IMR-90 (cell line): ENCODE measurements at regions not wholly inside any gene's neighbourhood (a gene's known extent, or its start where the extent isn't known, plus 50 kb on each side); places are given as distances from the start of the nearest gene placed in this dataset.

Experiments used
- ATAC-seq: fragments of 200-7000 bp; cut with Tn5 transposase; 2 replicates; pipeline ENCODE4 v1.9.1; 2020; ENCODE audit warnings: low read depth, mild to moderate bottlenecking, moderate library complexity
- BruUV-seq: library from RNA; stranded (reverse); fragments of 400-500 nt; replicated peaks from 2 replicates; lab custom pipeline; 2021; lab: Mats Ljungman, UMichigan
- CTCF ChIA-PET: fragments of 300-600 bp; formaldehyde crosslinking; extraction: SDS; loops from one replicate; lab custom pipeline; 2021; ENCODE audit warnings: antibody characterized with exemption; lab: Yijun Ruan, JAX
- POLR2A ChIA-PET: fragments of 300-600 bp; sonication (Branson Sonifier 250); formaldehyde crosslinking; loops from one replicate; lab custom pipeline; 2022; ENCODE audit warnings: antibody characterized with exemption; ENCODE audit not compliant: unreplicated experiment; lab: Charles Lee
- DNase-seq: peaks from one replicate; pipeline ENCODE4 v3.0.0; 2013
- H2AFZ ChIP-seq: replicated peaks from 2 replicates; pipeline ENCODE3; 2013; ENCODE audit warnings: low read length, mild to moderate bottlenecking; ENCODE audit not compliant: poor library complexity
- H2AK5ac ChIP-seq: 2 replicates; pipeline ENCODE4 v1.6.1; 2013; ENCODE audit warnings: low read depth, low read length, inconsistent platforms
- H2AK9ac ChIP-seq: replicated peaks from 2 replicates; pipeline ENCODE3; 2013; ENCODE audit warnings: mild to moderate bottlenecking, low read depth, low read length, moderate library complexity; ENCODE audit not compliant: poor library complexity
- H2BK120ac ChIP-seq: 2 replicates; pipeline ENCODE4 v1.6.1; 2013; ENCODE audit warnings: low read depth, low read length, inconsistent platforms
- H2BK15ac ChIP-seq: 3 replicates; pipeline ENCODE4 v1.6.1; 2013; ENCODE audit warnings: low read depth, low read length, inconsistent platforms
- H2BK20ac ChIP-seq: 2 replicates; pipeline ENCODE4 v1.6.1; 2013; ENCODE audit warnings: low read depth, mild to moderate bottlenecking, inconsistent platforms, low read length, moderate library complexity
- H2BK5ac ChIP-seq: 2 replicates; pipeline ENCODE4 v1.6.1; 2013; ENCODE audit warnings: mild to moderate bottlenecking, low read depth, low read length, inconsistent platforms; ENCODE audit not compliant: poor library complexity, severe bottlenecking
- H3K14ac ChIP-seq: replicated peaks from 2 replicates; pipeline ENCODE4 v1.6.1; 2013; ENCODE audit warnings: low read depth, low read length, inconsistent platforms
- H3K18ac ChIP-seq: 2 replicates; pipeline ENCODE4 v1.6.1; 2013; ENCODE audit warnings: low read depth, low read length, control low read depth
- H3K23ac ChIP-seq: 2 replicates; pipeline ENCODE4 v1.6.1; 2013; ENCODE audit warnings: low read depth, low read length, inconsistent platforms
- H3K27ac ChIP-seq: 2 replicates; pipeline ENCODE4 v1.5.1; 2013; ENCODE audit warnings: mild to moderate bottlenecking, control low read depth, low read length; ENCODE audit not compliant: insufficient read depth
- H3K27me3 ChIP-seq: 2 replicates; pipeline ENCODE4 v1.6.1; 2013; ENCODE audit warnings: low read length; ENCODE audit not compliant: control insufficient read depth, insufficient read depth
- H3K36me3 ChIP-seq: 2 replicates; pipeline ENCODE4 v1.6.1; 2013; ENCODE audit warnings: low read length, mixed read lengths; ENCODE audit not compliant: control insufficient read depth, insufficient read depth
- H3K4ac ChIP-seq: 2 replicates; pipeline ENCODE4 v1.6.1; 2013; ENCODE audit warnings: low read depth, low read length, inconsistent platforms
- H3K4me1 ChIP-seq: 2 replicates; pipeline ENCODE4 v1.6.1; 2013; ENCODE audit warnings: low read length, mixed read lengths; ENCODE audit not compliant: control insufficient read depth, insufficient read depth
- H3K4me2 ChIP-seq: 2 replicates; pipeline ENCODE4 v1.6.1; 2013; ENCODE audit warnings: low read depth, mild to moderate bottlenecking, control low read depth, low read length, moderate library complexity
- H3K4me3 ChIP-seq: 2 replicates; pipeline ENCODE4 v1.5.1; 2013; ENCODE audit warnings: low read depth, mild to moderate bottlenecking, control low read depth, low read length, moderate library complexity; ENCODE audit not compliant: insufficient read depth
- H3K56ac ChIP-seq: 2 replicates; pipeline ENCODE4 v1.6.1; 2013; ENCODE audit warnings: low read length, inconsistent platforms; ENCODE audit not compliant: insufficient read depth; ENCODE audit errors: extremely low read depth
- H3K79me1 ChIP-seq, 2 experiments: 2 replicates each; pipeline ENCODE4 v1.6.1; 2013; ENCODE audit warnings: low read length in 2 of 2, inconsistent platforms in 1 of 2, low read depth in 1 of 2
- H3K9ac ChIP-seq: 2 replicates; pipeline ENCODE4 v1.6.1; 2013; ENCODE audit warnings: low read depth, low read length, control low read depth
- H3K9me1 ChIP-seq: 2 replicates; pipeline ENCODE4 v1.6.1; 2013; ENCODE audit warnings: low read length, inconsistent platforms; ENCODE audit not compliant: insufficient read depth
- H3K9me3 ChIP-seq: 2 replicates; pipeline ENCODE4 v1.6.1; 2013; ENCODE audit warnings: low read length; ENCODE audit not compliant: control insufficient read depth, insufficient read depth
- H4K20me1 ChIP-seq: 2 replicates; pipeline ENCODE4 v1.6.1; 2013; ENCODE audit warnings: low read length, inconsistent platforms; ENCODE audit not compliant: insufficient read depth
- H4K5ac ChIP-seq: 2 replicates; pipeline ENCODE4 v1.6.1; 2013; ENCODE audit warnings: mild to moderate bottlenecking, low read depth, low read length, control low read depth
- H4K8ac ChIP-seq, 2 experiments: 2 replicates each; pipeline ENCODE4 v1.6.1; 2013; ENCODE audit warnings: low read depth in 2 of 2, low read length in 2 of 2, control low read depth in 1 of 2, inconsistent platforms in 1 of 2
- H4K91ac ChIP-seq: 2 replicates; pipeline ENCODE4 v1.6.1; 2013; ENCODE audit warnings: low read depth, low read length, inconsistent platforms; ENCODE audit not compliant: insufficient read depth
- CEBPB ChIP-seq: IDR thresholded peaks from 2 replicates; pipeline ENCODE4 v1.6.1; 2012; ENCODE audit warnings: low read depth, low read length, improper control_type of control experiment
- CTCF ChIP-seq: conservative IDR thresholded peaks from 2 replicates; pipeline ENCODE4 v1.5.1; 2012; ENCODE audit warnings: mild to moderate bottlenecking, low read depth, low read length, improper control_type of control experiment
- FOS ChIP-seq: fragments of 150-350 bp; IDR thresholded peaks from 2 replicates; pipeline ENCODE4 v1.6.1; 2016; ENCODE audit warnings: low read depth, low read length
- MAZ ChIP-seq: IDR thresholded peaks from 2 replicates; pipeline ENCODE4 v1.6.1; 2012; ENCODE audit warnings: low read depth, mild to moderate bottlenecking, low read length, improper control_type of control experiment, moderate library complexity, borderline replicate concordance
- NFE2L2 ChIP-seq: fragments of 150-350 bp; IDR thresholded peaks from 2 replicates; pipeline ENCODE4 v1.6.1; 2016; ENCODE audit warnings: low read depth, mild to moderate bottlenecking, low read length
- POLR2A ChIP-seq: IDR thresholded peaks from 2 replicates; pipeline ENCODE4 v1.6.1; 2012; ENCODE audit warnings: mild to moderate bottlenecking, low read depth, low read length
- RAD21 ChIP-seq: IDR thresholded peaks from 2 replicates; pipeline ENCODE4 v1.6.1; 2012; ENCODE audit warnings: low read length, improper control_type of control experiment
- RFX5 ChIP-seq: IDR thresholded peaks from 2 replicates; pipeline ENCODE4 v1.8.0; 2012; ENCODE audit warnings: low read depth, mild to moderate bottlenecking, low read length, moderate library complexity
- SMC3 ChIP-seq: fragments of 150-350 bp; IDR thresholded peaks from 2 replicates; pipeline ENCODE4 v1.6.1; 2016; ENCODE audit warnings: low read depth, mild to moderate bottlenecking, antibody characterized with exemption, low read length, moderate library complexity
- USF2 ChIP-seq: fragments of 150-350 bp; IDR thresholded peaks from 2 replicates; pipeline ENCODE4 v1.6.1; 2017; ENCODE audit warnings: mild to moderate bottlenecking, antibody characterized with exemption, low read length, low read depth
- WGBS, 2 experiments: methylation state at CpG; one replicate each; pipeline versions ENCODE4 v1.1.5 to v1.1.7; 2013; ENCODE audit warnings: missing lambda C conversion rate in 2 of 2; ENCODE audit not compliant: insufficient read length in 1 of 2; ENCODE audit errors: extremely low coverage in 2 of 2; 5-methylcytosine and 5-hydroxymethylcytosine counted together
- dilution Hi-C: fragments of 300-500 bp; cut with HindIII; formaldehyde crosslinking; loops from one replicate; pipeline ENCODE4 v1.14.3; 2018; ENCODE audit warnings: low sequenced_read_pairs; ENCODE audit not compliant: unreplicated experiment
- in situ Hi-C: fragments of 300-500 bp; cut with MboI; formaldehyde crosslinking; loops from 3 replicates; pipeline ENCODE4 v1.14.3; 2019; ENCODE audit warnings: low sequenced_read_pairs, inconsistent platforms, mixed read lengths
- intact Hi-C: fragments of 100-400 bp; cut with micrococcal nuclease; formaldehyde crosslinking; loops from 2 replicates; pipeline ENCODE4 v1.10.0; 2022

GRCh38 chr20:9974324-9974723 lies 60.5 kb upstream of the ANKEF1 start:
- intact Hi-C loops, result loop anchor here (10.0 kb wide), 1 partner anchor 680 kb away; no protein-coding TSS in a partner anchor
- ATAC-seq, result no peak
- Histone ChIP-seq H2AFZ (no peak overlapping the region), H3K4me3 (no peak overlapping the region), H2AK9ac (no peak overlapping the region), H2AK5ac (no peak overlapping the region), H3K36me3 (no peaks in the 10 kb centered on the region), H4K91ac (no peak overlapping the region), H3K4ac (no peak overlapping the region), H2BK20ac (no peak overlapping the region), H3K4me1 (no peaks in the 10 kb centered on the region), H4K20me1 (no peaks in the 10 kb centered on the region), H3K4me2 (no peak overlapping the region), H4K5ac (no peak overlapping the region), H4K8ac (no peak overlapping the region), H2BK5ac (no peak overlapping the region), H2BK120ac (no peak overlapping the region), H3K56ac (no peak overlapping the region), H3K27me3 (peaks cover 8% of the 10 kb centered on the region), H3K79me1 (no peaks in the 10 kb centered on the region), H3K14ac (no peak overlapping the region), H3K23ac (no peak overlapping the region), H3K9ac (no peak overlapping the region), H3K18ac (no peak overlapping the region), H3K27ac (no peak overlapping the region), H3K9me1 (no peaks in the 10 kb centered on the region), H3K9me3 (no peaks in the 10 kb centered on the region), H2BK15ac (no peak overlapping the region)
- POLR2A ChIA-PET, result no interaction called here
- dilution Hi-C loops, result no loop called here
- in situ Hi-C loops, result loop anchor here (10.0 kb wide), 1 partner anchor 1580 kb away; no protein-coding TSS in a partner anchor
- no peak for TF ChIP-seq MAZ
- TF ChIP-seq RAD21, result no peak
- TF ChIP-seq SMC3, result no peak
- TF ChIP-seq NFE2L2, result no peak
- TF ChIP-seq USF2, result no peak
- no peak for TF ChIP-seq FOS
- no peak; the same call in 1 of the 2 replicates for TF ChIP-seq CTCF
- no peak for TF ChIP-seq CEBPB
- TF ChIP-seq POLR2A, result no peak
- TF ChIP-seq RFX5, result no peak
- no CpG with 5 or more reads among the region's 2 CpGs for WGBS, 2 experiments
- no TSS peak for BruUV-seq
- no peak for DNase-seq
- CTCF ChIA-PET, result no interaction called here
